Bronchial epithelial cell (primary cell): ENCODE measurements at regions not wholly inside any gene's neighbourhood (a gene's known extent, or its start where the extent isn't known, plus 50 kb on each side); places are given as distances from the start of the nearest gene placed in this dataset.

ENCODE experiments used
- DNase-seq: peaks from one replicate; pipeline ENCODE4 v3.0.0-alpha.2; 2010; ENCODE audit warnings: low read depth
- FAIRE-seq: peaks from 2 replicates; lab custom pipeline; 2011; peaks lifted over from hg19 to GRCh38; lab: Jason Lieb, UNC
- H3K27me3 ChIP-seq: 2 replicates; pipeline ENCODE4 v1.5.1; 2011; ENCODE audit warnings: low read length; ENCODE audit not compliant: control insufficient read depth, insufficient read depth
- H3K36me3 ChIP-seq: 2 replicates; pipeline ENCODE4 v1.5.1; 2011; ENCODE audit warnings: low read length; ENCODE audit not compliant: control insufficient read depth, insufficient read depth
- H3K4me3 ChIP-seq: 2 replicates; pipeline ENCODE4 v1.5.1; 2011; ENCODE audit warnings: mild to moderate bottlenecking, low read depth, low read length, control low read depth
- CTCF ChIP-seq: IDR thresholded peaks from 2 replicates; pipeline ENCODE4 v1.5.1; 2011; ENCODE audit warnings: mild to moderate bottlenecking, moderate library complexity, low read length, control low read depth, inconsistent platforms; ENCODE audit not compliant: insufficient read depth, severe bottlenecking

GRCh38 chr13:82938644-82939043, 943.6 kb downstream of the SLITRK1 start:
- no peaks in the 10 kb centered on the region for H3K27me3 ChIP-seq
- DNase-seq (no peak), FAIRE-seq (no peak)
- no peaks in the 10 kb centered on the region for H3K36me3 ChIP-seq
- TF ChIP-seq CTCF: no peak
- H3K4me3 ChIP-seq: no peak overlapping the region

DNA sequence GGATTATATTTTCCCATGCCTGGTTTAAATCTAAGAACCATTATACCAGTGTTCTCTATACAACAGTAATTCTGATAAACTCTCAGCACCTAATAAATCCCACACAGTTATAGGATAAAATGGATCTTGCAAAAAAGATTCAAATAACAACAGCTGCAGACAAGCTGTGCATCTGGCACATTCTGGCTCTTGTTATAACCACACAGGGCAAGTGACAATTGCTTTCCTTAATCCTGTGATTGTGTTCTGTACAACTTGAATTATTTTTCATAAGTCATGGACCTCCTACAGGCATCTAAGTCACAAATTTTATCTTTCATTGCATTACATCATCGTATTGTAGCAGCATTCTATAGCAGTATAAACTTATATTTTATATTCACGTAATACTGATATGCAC, 948.3 kb downstream of the SLITRK1 start:
- no peak for TF ChIP-seq CTCF
- FAIRE-seq: no peak

DNA sequence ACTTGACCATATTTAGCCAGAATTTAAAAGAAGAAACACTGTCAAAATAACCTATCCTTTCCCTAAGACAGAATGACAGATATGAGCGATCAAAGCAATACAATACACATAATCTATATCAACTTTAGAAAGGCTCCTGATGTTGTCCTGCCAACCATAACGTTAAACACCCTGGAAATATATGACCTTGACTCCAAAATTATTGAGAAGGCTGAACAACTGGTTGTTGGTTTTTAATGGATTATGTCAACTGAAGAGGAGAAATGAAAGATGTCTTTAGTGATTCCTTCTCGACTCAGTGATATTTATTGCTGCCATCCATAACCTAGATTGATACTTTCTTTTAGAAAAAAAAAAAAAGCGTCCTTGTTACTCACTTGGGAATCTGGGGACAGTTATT, 957.2 kb downstream of the SLITRK1 start:
- no peaks in the 10 kb centered on the region for H3K27me3 ChIP-seq
- no peak for FAIRE-seq
- no peak for DNase-seq
- H3K4me3 ChIP-seq: no peak overlapping the region
- TF ChIP-seq CTCF: no peak
- H3K36me3 ChIP-seq: no peaks in the 10 kb centered on the region

More for the DNA sequence above, 948.3 kb downstream of the SLITRK1 start:
- H3K36me3 ChIP-seq: no peaks in the 10 kb centered on the region
- no peak for DNase-seq
- no peak overlapping the region for H3K4me3 ChIP-seq
- no peaks in the 10 kb centered on the region for H3K27me3 ChIP-seq

GRCh38 chr13:82917984-82918383, 964.3 kb downstream of the SLITRK1 start:
- no peak overlapping the region for H3K4me3 ChIP-seq
- no peaks in the 10 kb centered on the region for H3K27me3 ChIP-seq
- TF ChIP-seq CTCF: no peak
- DNase-seq: no peak
- H3K36me3 ChIP-seq: no peaks in the 10 kb centered on the region
- no peak for FAIRE-seq

DNA sequence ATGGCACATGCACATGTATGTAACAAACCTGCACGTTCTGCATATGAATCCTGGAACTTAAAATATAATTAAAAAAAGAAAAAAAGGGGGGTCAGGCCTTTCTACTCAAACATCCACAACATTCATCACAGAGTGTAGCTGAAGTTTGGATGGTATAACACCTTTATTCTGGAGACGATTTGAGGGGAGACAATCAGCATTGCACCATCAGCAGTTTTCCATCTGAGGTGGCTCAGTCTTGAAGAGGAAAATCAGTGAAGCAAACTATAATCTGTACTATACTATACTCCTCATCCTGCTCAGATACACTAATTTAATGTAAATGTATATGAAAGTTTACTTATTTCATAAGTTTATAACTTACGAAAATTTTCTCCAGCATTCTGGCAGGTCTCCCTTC, 969.7 kb downstream of the SLITRK1 start:
- DNase-seq (no peak), FAIRE-seq (no peak)
- H3K4me3 ChIP-seq: no peak overlapping the region
- no peaks in the 10 kb centered on the region for H3K36me3 ChIP-seq
- no peaks in the 10 kb centered on the region for H3K27me3 ChIP-seq
- TF ChIP-seq CTCF: no peak

GRCh38 chr13:82905071-82905470, 977.2 kb downstream of the SLITRK1 start:
- Histone ChIP-seq H3K27me3 (no peaks in the 10 kb centered on the region), H3K4me3 (no peak overlapping the region), H3K36me3 (no peaks in the 10 kb centered on the region)
- DNase-seq (peak; percentile 46), FAIRE-seq (no peak)
- TF ChIP-seq CTCF: no peak
